Muscle of arm (tissue), 1 donor: ENCODE measurements at regions not wholly inside any gene's neighbourhood (a gene's known extent, or its start where the extent isn't known, plus 50 kb on each side); places are given as distances from the start of the nearest gene placed in this dataset.
"Not testable (repeated sequence)": the region's sequence is repeated elsewhere in the genome, so short reads cannot be mapped to it uniquely, and the experiment has no call there.

Experiments used
- DNase-seq: peaks from one replicate; pipeline ENCODE4 v3.0.0-alpha.2; 2013

DNA sequence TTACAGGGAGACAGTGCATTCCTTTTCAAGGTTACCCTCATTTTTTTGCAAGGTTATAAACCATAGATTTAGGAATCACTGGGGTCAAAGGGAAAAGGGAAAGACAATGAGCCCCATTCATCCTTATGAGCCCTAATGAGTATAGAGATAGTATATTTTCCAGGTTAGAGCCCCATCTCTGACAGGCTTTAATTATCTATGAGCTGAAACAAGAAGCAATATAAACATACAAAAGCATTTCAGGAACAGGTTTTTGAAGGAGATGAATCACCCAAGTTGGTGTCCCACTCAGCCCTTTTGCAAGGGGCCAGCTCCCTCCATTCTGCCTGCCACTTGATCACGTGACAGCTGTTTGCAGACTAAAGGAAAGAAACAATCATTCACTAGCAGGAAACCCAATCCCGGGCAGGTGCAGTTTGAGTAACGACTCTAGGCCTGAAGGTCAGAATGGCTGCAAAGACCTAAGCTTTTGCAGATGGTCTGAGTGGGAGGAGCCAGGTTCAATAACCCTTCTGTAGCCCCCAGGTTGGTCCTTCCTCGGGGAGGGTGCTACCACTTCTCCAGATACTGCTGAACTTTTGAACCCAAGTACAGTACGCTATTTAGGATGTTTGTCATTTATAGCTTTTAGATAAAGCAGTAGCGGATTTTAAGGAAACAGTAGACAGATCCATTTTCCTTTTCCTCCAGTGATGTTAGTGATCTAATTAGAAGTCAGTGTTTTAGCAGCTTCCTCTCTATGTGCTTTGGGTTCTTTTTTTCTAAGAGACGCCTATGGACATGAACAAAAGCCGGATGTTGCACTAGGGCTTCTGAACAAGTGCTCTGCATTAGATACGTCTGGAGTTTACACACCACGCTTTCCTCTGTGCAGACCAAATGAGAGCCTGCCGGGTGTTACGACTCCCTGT lies 253.2 kb downstream of the SOX4 start:
- DNase-seq = no peak

GRCh38 chr6:21847711-21848480 lies 254.3 kb downstream of the SOX4 start:
- DNase-seq = no peak

- DNase-seq = no peak
These were observed 257.1 kb downstream of the SOX4 start for GRCh38 chr6:21850691-21851090.

DNA sequence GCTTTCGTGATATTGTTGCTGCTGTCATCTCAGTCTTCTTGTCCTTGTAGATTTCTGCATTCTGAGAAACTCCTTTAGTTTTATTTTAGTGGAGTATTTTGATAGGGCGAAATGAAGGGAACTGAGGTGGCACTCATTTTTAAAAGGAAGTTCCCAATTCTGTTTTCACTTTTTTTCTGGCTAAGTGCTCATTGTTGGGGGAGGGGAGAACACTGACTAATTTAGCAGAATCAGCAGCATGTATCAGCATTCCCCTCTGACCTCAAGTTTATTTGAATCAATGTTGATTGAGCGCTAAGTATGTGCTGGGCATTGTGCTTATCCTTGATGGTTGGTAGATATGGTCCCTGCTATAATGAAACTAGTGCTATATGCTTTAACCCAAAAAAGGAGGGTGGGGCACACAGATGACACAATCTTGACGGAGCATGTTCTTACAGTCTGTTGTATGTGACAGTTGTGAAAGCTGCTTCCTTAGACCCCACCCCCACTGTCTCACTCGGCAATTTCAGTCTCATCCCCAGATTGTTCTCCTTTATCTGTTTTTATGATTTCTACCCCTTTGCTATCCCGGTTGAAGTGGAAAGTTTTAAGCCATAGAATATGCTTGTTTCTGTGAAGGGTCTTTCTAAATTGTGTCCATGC lies 262.4 kb downstream of the SOX4 start:
- no peak for DNase-seq

DNA sequence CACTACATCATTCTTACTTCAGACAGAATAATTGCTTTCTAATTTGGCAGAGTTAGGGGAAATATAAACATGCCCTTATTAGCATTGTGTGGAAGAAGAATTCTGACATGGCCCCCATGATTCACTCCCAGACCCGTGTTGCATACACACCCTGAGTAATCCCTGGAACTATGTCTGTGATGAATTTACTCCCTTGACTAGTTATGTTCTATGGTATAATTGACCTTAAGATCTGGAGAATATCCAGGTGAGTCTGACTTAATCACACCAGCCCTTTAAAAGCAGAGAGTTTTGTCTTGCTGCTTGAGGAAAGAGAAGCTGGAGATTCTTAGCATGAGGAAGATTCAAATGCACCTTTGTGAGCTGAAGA lies 262.9 kb downstream of the SOX4 start:
- DNase-seq = no peak

- DNase-seq = no peak
These were observed 263.3 kb downstream of the SOX4 start for GRCh38 chr6:21856844-21857243.

DNA sequence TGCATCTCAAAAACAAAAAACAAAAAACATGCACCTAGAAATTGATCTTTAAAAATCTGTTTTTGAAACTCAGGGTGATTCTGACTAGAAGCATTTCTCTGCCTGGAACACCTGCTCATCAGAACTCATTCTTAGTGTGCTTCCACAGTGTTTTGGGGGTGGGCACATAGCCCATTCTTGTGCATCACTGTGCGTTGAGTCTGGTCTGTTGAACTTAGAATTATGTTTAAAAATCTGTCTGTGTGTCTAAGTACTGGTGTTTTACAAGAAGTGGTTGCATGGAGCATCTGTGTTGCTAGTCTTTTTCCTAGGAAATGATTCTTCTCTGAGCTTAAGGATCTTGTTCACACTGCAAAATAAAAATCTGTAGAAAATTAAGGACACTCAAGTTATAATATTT lies 264.5 kb downstream of the SOX4 start:
- no peak for DNase-seq

- DNase-seq = no peak
These were observed 265.7 kb downstream of the SOX4 start for GRCh38 chr6:21859193-21859735.

DNA sequence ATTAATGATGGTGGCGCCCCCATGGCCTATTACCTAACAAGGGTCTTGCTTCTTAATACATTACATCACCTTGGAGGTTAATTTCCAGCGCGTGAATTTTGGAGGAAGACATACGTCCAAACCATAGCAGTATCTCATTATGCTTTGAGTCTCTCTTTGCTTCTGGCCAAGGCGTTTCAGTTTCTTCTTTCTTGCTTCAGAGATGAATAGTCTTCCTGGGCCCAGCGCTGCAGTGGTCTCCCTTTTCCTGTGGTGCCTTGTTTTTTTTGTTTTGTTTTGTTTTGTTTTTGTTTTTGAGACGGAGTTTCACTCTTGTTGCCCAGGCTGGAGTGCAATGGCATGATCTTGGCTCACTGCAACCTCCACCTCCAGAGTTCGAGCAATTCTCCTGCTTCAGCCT lies 268.4 kb downstream of the SOX4 start:
- no peak for DNase-seq

DNA sequence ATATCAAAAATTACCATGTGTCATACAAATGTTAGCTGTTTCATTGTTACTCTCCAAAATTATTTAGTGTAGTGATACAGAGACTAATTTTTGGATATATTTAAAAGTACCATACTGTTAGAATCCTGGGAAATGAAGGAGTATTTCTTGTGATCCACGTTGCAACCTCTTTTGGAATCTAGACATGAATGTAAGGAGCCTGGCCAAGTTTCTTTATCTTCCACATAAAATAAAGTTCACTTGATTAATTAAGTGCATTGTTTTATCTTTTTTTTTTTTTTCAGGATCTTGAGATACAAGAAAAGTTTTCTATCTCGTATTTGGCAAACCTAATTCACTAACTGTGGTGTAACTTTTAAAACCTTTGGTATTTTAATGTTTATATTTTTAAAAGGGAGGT lies 270.7 kb downstream of the SOX4 start:
- no peak for DNase-seq

DNA sequence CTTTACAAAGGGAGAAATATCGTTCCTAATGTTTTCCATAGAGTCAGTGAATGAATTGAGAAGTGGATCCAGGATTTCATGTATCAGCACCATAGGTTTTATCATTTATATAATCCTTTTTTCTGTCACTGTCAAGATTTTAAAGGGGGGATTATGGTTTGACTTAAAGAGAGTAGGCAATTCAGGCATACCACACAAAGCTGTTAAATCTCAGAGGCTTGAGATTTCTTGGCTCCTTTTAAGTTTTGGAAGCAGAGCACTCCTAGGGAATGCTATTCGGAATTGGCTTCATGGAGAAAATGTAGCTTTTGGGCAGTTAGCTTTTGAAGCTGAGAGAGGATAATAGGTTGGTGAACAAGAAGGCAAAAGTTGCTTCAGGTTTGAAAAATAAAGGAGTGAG lies 274.7 kb downstream of the SOX4 start:
- no peak for DNase-seq

GRCh38 chr6:21869085-21869771 lies 275.7 kb downstream of the SOX4 start:
- DNase-seq = no peak

DNA sequence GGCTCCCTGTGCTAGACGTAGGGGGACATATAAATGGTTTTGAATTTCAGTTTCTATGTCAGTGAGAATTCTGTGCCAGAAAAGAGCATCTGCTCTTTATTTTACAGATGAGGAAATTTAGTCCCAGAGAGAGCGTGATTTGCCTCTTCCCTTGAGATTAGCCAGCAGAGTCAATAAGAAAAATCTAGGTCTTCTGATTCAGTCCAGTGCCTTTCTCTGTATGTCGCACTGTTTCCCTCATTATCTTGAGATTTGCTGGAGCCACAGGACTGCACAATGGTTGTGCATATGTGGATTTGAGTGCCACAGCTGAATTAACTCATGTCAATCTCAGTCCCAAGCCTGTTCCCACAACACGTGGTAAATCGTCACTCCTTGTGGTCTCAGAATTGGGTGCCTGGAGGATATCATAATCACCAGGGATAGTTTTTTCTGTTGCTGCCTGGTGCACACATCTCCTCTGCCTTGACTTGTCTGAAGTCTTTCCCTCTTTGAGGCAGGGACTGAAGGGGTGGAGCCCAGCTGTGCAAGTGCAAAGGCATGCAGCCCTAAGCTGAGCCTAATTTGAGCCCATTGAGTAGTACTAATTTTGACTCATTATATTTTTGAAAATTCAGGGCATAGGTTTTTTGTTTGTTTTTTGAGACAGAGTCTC lies 276.7 kb downstream of the SOX4 start:
- no peak for DNase-seq

DNA sequence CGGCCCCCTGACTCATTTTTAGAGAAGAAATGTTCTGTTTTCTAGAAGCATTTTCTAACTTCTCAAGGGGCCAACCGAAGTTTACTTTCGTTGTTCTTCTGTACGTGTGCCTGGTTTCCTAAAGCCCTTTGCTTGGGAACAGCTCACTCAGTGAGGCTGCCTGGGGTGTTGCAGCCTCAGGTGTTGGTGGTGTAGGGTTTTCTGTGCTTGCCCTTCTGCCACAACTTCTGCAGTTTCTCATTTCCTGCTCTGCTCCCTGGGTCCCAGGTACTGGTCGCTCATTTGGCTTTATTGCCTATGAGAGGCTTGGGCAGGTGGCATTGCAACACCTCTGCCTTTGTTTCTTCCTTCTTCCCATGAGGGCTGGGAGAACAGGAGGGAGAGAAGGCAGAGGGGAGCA lies 278.3 kb downstream of the SOX4 start:
- no peak for DNase-seq

- DNase-seq = no peak
These were observed 279.2 kb downstream of the SOX4 start for GRCh38 chr6:21872749-21873148.

GRCh38 chr6:21873562-21873961 lies 280.0 kb downstream of the SOX4 start:
- DNase-seq = peak; percentile 88

DNA sequence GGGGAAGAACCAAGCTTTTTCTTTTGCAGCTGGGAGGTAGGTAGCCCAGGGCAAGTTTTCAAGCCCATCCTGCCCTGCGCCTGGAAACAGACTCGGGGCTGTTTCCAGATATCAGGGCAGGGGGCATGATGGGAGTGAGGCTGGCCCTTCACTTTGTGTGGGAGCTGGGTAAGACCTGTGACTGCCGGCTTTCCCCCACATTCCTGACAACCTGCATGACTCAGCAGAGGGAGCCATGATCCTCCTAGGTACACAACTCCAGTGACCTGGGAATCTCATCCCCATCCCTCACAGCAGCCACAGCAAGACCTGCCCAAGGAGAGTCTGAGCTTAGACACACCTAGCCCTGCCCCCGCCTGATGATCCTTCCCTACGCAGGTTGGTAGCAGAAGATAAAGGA lies 280.8 kb downstream of the SOX4 start:
- no peak for DNase-seq

- DNase-seq = not testable (repeated sequence)
These were observed 283.5 kb downstream of the SOX4 start for GRCh38 chr6:21877037-21877436.

DNA sequence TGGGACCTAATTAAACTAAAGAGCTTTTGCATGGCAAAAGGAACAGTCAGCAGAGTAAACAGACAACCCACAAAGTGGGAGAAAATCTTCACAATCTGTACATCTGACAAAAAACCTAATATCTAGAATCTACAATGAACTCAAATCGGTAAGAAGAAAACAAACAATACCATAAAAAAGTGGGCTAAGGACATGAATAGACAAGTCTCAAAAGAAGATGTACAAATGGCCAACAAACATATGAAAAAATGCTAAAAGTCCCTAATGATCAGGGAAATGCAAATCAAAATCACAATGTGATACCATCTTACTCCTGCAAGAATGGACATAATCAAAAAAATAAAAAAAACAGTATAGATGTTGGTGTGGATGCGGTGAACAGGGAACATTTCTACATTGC lies 286.7 kb downstream of the SOX4 start:
- DNase-seq = not testable (repeated sequence)

DNA sequence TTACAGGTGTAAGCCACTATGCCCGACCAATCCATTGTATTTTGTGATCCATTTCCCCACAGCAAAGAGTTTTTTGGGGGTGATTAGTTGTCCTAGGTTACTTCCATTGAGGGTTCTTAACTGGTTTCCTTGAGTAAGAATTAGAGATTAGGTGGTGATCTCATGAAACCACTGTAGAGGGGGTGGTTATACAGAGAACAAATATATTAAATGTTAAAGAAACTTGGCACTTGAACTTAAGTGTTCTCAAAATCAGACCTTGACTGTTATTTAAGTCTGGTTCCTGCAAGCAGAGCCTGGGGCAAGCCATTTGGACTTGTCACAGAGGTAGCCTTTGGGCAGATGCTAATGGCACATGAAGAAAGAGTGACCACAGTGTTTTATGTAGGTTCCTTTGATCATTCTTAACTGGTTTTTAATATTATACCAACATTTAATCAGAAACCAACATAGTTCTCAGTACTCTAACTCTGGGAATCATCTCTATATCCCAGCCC lies 288.5 kb downstream of the SOX4 start:
- DNase-seq = no peak
